Cerebellar nuclear complex (tissue), 1 donor: ENCODE measurements at regions not wholly inside any gene's neighbourhood (a gene's known extent, or its start where the extent isn't known, plus 50 kb on each side); places are given as distances from the start of the nearest gene placed in this dataset.
"Not testable (repeated sequence)": the region's sequence is repeated elsewhere in the genome, so short reads cannot be mapped to it uniquely, and the experiment has no call there.

Experiments
- DNase-seq, 2 experiments: peaks; one replicate each; lab custom pipeline; 2025; lab: John Stamatoyannopoulos, UW

GRCh38 chr3:87576752-87577151 lies 300.4 kb upstream of the POU1F1 start:
- DNase-seq, result no peak

DNA sequence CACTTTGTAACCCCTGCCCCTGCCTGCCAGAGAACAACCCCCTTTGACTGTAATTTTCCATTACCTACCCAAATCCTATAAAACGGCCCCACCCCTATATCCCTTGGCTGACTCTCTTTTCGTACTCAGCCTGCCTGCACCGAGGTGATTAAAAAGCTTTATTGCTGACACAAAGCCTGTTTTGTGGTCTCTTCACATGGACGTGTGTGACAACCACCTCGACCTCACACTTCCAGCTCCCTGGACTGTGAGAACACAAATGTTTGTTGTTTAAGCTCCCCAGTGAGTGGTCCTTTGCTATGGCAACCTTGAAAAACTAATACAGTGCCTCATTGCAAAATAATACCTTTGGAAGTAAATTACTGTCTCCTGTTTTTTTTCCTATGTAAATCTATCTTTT lies 299.2 kb upstream of the POU1F1 start:
- no peak for DNase-seq

- no peak for DNase-seq
These were observed 291.9 kb upstream of the POU1F1 start for GRCh38 chr3:87568331-87568730.

DNA sequence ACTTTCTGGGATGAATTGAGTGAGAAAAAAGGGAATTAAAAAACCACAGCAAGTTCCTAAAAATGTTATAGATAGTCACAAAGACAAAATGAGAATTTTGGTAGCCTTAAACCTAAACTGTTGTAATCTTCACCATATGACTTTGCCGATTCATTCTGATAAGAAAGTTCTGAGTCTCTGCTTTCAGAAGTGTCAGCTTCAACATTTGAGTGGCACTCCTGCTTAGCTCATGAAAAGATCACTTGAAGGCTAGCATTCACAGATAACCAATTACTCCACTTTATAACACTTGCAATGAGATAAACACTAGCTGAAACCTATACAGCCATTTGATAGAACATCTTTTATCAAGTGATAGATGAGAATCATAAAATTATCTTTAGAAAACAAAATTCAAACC lies 288.1 kb upstream of the POU1F1 start:
- no peak for DNase-seq

GRCh38 chr3:87563712-87564111 lies 287.3 kb upstream of the POU1F1 start:
- no peak for DNase-seq

- no peak for DNase-seq
These were observed 282.1 kb upstream of the POU1F1 start for GRCh38 chr3:87558492-87558891.

- DNase-seq, result no peak
These were observed 278.9 kb upstream of the POU1F1 start for GRCh38 chr3:87555290-87555689.

DNA sequence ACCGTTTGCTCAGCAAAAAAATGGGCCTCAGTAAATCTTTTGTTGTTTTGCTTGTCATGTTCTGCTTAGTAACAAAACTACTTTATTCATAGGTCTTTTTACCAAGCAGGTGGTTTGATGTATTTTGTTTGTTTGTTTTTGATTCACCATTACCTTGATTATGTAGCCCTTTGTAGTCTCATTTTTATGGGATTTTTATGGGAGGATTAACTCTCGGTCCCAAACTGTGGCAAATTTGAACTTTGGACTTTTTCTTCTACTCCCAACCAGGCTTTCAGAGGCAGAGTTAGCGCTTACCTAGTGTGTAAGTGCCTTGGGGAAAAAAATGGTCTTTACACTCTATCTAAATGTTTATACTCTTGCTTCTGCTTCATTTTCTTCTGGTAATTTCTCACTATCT lies 276.7 kb upstream of the POU1F1 start:
- DNase-seq, result no peak

DNA sequence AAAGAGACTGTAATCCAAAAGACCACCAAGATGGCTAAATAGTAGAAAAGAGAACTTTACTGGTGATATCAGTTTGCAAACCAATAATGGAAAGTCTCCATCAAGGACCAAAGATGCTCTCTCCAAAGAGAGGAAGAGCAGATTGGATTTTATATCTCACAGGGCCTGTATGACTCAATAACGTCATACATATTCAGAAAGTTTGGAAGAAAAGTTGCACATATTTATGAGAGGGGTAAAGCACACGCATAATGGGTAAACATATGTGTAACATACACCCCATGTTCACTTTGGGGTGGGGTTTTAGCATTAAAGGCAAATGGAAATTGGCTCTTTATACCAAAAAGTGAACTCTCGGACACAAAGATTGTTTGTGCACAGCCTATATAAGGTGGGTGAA lies 274.5 kb upstream of the POU1F1 start:
- DNase-seq, result no peak

GRCh38 chr3:87549208-87549607 lies 272.8 kb upstream of the POU1F1 start:
- no peak for DNase-seq

- no peak for DNase-seq
These were observed 271.9 kb upstream of the POU1F1 start for GRCh38 chr3:87548271-87548670.

- no peak for DNase-seq
These were observed 269.8 kb upstream of the POU1F1 start for GRCh38 chr3:87546216-87546615.

- DNase-seq, result not testable (repeated sequence)
These were observed 267.0 kb upstream of the POU1F1 start for GRCh38 chr3:87543408-87543807.

GRCh38 chr3:87541723-87542122 lies 265.3 kb upstream of the POU1F1 start:
- DNase-seq, result no peak

- not testable (repeated sequence) for DNase-seq
These were observed 262.3 kb upstream of the POU1F1 start for GRCh38 chr3:87538722-87539121.

- no peak for DNase-seq
These were observed 233.0 kb upstream of the POU1F1 start for GRCh38 chr3:87509401-87509800.

DNA sequence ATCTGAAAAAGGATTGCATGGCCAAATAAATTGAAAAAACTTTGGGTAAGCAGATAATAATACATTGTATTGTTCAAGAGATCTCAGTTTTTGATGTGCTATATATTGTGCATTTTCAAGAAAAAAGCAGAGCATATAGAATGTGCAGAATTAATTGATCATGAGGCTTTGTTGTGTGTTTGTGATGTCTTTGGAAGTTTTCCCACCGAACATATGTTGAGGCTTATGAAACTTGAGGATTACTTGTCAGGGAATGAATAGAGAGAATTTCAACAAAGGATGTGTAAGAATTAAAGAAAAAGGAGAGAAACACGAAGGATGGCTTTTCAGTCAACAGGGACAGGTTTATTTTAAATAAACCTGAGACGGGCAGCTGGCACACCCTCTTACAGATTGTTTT lies 232.5 kb upstream of the POU1F1 start:
- no peak for DNase-seq

DNA sequence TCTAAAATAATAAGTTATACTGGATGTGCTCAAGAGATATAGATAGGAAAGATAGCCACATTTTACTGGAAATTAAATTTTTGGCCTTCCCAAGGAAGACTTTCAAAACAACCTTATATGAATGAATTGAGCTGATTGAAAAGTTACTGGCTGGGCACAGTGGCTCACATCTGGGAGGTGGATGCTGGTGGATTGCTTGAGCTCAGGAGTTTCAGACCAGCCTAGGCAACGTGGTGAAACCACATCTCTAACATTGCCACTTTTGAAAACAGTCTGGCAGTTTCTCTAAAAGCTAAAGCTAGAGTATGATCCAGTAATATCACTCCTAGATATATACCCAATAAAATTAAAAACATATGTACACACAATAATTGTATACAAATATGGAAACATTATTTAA lies 231.4 kb upstream of the POU1F1 start:
- DNase-seq, result no peak

DNA sequence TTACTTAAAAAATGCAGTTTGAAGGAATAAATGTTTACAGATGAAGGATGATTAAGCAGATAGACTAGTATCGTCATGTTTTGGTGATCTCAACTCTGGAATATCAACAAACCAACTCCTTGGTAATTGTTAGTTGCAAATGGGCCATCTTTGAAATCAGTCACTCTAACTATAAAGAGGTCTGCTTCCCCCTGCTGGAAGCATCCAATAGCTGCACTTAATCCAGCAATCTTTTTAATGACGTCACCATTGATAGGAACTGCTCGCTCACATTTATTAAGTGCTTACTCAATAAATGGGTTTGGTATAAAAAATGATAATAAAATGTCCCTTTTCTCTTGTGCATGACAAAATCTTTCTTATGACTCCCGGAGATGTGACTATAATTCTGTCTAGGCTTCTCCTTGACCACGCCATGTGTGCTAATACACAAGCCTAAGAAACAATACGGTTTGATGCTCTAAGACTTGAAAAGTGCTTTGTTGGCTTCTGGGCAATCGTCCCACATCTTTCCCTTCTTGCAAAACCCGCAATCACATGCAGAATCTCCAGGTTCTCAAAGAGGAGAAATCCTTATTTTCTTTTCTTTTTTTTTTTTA lies 227.6 kb upstream of the POU1F1 start:
- peak in 1 of 2 experiments; percentile 0 for DNase-seq

DNA sequence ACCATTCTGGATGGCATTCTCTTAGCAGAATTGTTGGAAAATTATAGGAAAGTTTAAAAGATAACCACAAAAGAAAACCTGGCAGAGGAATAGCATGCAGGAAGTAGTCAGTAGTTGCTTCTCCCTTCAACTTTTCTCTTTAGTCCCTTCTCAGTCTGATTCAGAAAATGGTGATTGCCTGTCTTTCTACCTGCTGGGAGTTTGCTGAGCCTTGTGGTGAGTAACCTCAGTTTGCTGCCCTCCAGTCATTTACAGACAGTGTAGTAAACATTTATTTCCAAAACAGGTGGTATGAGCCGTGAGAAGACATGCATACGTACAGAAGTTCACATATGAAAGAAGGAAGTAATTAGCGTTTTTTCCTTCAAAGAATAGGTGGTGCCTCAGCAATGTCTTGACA lies 224.7 kb upstream of the POU1F1 start:
- no peak for DNase-seq

DNA sequence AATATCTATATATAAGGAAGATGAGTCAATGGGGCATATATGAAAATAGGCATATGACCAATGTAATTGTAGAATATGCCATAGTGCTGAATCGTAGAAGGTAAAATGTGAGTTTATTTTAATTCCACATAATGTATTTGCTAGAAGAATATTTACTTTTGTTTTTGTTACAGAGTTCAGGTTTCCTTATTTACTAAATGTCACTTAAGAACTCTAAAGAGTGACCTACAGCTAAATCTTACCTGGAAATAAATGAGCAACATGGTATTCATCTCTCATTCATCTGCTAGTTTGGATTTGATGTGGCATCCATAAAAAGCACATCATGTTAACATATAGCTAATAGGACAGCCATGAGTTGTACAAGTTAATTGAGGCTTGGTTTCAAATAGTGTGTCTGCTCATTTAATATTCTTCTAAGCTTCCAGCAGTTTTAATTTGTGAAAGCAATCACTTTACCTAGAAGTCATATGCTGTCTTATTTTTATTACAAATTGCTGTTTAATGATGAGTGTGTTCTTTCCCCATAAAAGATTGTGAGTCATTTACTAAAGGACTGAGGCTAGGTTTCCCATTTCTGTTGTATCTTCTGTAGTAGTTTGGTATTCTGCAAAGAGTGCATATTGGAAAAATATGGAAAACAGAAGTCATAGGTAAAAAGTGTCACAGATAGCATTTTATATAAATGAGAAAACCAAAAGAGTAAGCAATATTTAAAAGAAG lies 222.1 kb upstream of the POU1F1 start:
- no peak for DNase-seq

GRCh38 chr3:87495938-87496337 lies 219.6 kb upstream of the POU1F1 start:
- DNase-seq, result no peak

DNA sequence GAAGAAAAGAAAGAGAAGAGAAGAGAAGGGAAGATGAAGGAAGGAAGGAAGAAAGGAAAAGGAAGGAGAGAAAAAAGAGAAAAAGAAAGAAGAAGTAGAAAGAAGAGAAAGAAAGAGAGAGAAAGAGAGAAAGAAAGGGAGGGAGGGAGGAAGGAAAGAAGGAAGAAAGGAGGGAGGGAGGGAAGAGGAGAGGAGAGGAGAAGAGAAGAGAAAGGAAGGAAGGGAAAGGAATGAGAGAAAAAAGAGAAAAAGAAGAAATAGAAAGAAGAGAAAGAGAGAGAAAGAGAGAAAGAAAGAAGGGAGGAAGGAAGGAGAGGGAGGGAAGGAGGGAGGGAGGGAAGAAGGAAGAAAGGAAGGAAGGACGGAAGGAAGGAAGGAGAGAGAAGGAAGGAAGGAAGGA lies 217.9 kb upstream of the POU1F1 start:
- DNase-seq, result no peak

DNA sequence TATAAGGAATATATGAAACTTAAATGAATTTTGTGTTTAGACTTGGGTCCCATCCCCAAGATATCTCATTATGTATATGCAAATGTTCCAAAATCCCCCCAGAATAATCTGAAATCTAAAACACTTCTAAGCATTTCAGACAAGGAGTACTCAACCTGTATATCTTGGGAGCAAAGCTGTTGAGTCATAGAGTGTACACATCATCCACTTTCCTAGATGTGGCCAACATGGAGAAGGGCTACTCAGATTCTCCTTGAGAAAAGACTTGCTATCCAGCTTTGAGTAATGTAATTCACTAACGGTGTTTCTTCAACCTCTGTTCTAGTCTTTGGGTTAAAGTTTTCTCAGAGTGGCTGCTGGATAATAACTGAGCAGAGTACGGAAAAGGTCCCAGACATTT lies 215.5 kb upstream of the POU1F1 start:
- DNase-seq, result no peak
